ENCODE measurements at regions not wholly inside any gene's neighbourhood (a gene's known extent, or its start where the extent isn't known, plus 50 kb on each side); places are given as distances from the start of the nearest gene placed in this dataset.
"Not testable (repeated sequence)": the region's sequence is repeated elsewhere in the genome, so short reads cannot be mapped to it uniquely, and the experiment has no call there.

GRCh38 chr5:32866138-32866537, 155.0 kb downstream of the NPR3 start:
- Histone ChIP-seq H3K27me3 (ENCODE audit: control insufficient read depth, insufficient read depth, low read length) (no peaks in the 10 kb centered on the region), H3K36me3 (ENCODE audit: control insufficient read depth, insufficient read depth, low read length) (no peaks in the 10 kb centered on the region), H3K4me1 (ENCODE audit: control insufficient read depth, insufficient read depth, low read length) (no peaks in the 10 kb centered on the region), H3K9me3 (ENCODE audit: control insufficient read depth, low read length) (no peaks in the 10 kb centered on the region), H3K9ac (ENCODE audit: low read length) (no peak overlapping the region), H3K4me3 (ENCODE audit: low read length) (no peak overlapping the region)

- H3K27me3 ChIP-seq (ENCODE audit: control insufficient read depth, insufficient read depth, low read length): no peaks in the 10 kb centered on the region
- no peaks in the 10 kb centered on the region for H3K4me1 ChIP-seq (ENCODE audit: control insufficient read depth, insufficient read depth, low read length)
- H3K36me3 ChIP-seq (ENCODE audit: control insufficient read depth, insufficient read depth, low read length): no peaks in the 10 kb centered on the region
- H3K9me3 ChIP-seq (ENCODE audit: control insufficient read depth, low read length): no peaks in the 10 kb centered on the region
- H3K4me3 ChIP-seq (ENCODE audit: low read length): no peak overlapping the region
- H3K9ac ChIP-seq (ENCODE audit: low read length): no peak overlapping the region
These were observed 158.1 kb downstream of the NPR3 start for GRCh38 chr5:32869216-32869615.

GRCh38 chr5:32876791-32877190, 165.7 kb downstream of the NPR3 start:
- Histone ChIP-seq H3K36me3 (ENCODE audit: control insufficient read depth, insufficient read depth, low read length) (no peaks in the 10 kb centered on the region), H3K9me3 (ENCODE audit: control insufficient read depth, low read length) (no peaks in the 10 kb centered on the region)

GRCh38 chr5:32879364-32879763, 168.2 kb downstream of the NPR3 start:
- not testable (repeated sequence) for H3K9ac ChIP-seq (ENCODE audit: low read length); H3K4me1 ChIP-seq (ENCODE audit: control insufficient read depth, insufficient read depth, low read length); H3K9me3 ChIP-seq (ENCODE audit: control insufficient read depth, low read length); H3K27me3 ChIP-seq (ENCODE audit: control insufficient read depth, insufficient read depth, low read length); H3K4me3 ChIP-seq (ENCODE audit: low read length); H3K36me3 ChIP-seq (ENCODE audit: control insufficient read depth, insufficient read depth, low read length)

More at GRCh38 chr5:32876791-32877190, 165.7 kb downstream of the NPR3 start:
- no peaks in the 10 kb centered on the region for H3K4me1 ChIP-seq (ENCODE audit: control insufficient read depth, insufficient read depth, low read length)
- no peaks in the 10 kb centered on the region for H3K27me3 ChIP-seq (ENCODE audit: control insufficient read depth, insufficient read depth, low read length)
- no peak overlapping the region for H3K4me3 ChIP-seq (ENCODE audit: low read length)
- no peak overlapping the region for H3K9ac ChIP-seq (ENCODE audit: low read length)

- Histone ChIP-seq H3K4me1 (ENCODE audit: control insufficient read depth, insufficient read depth, low read length) (no peaks in the 10 kb centered on the region), H3K36me3 (ENCODE audit: control insufficient read depth, insufficient read depth, low read length) (no peaks in the 10 kb centered on the region), H3K9ac (ENCODE audit: low read length) (no peak overlapping the region), H3K27me3 (ENCODE audit: control insufficient read depth, insufficient read depth, low read length) (no peaks in the 10 kb centered on the region), H3K9me3 (ENCODE audit: control insufficient read depth, low read length) (no peaks in the 10 kb centered on the region), H3K4me3 (ENCODE audit: low read length) (no peak overlapping the region)
These were observed 169.7 kb downstream of the NPR3 start for GRCh38 chr5:32880796-32881195.

- H3K4me3 ChIP-seq (ENCODE audit: low read length): no peak overlapping the region
- H3K36me3 ChIP-seq (ENCODE audit: control insufficient read depth, insufficient read depth, low read length): no peaks in the 10 kb centered on the region
- no peaks in the 10 kb centered on the region for H3K9me3 ChIP-seq (ENCODE audit: control insufficient read depth, low read length)
- H3K27me3 ChIP-seq (ENCODE audit: control insufficient read depth, insufficient read depth, low read length): no peaks in the 10 kb centered on the region
- H3K9ac ChIP-seq (ENCODE audit: low read length): no peak overlapping the region
- H3K4me1 ChIP-seq (ENCODE audit: control insufficient read depth, insufficient read depth, low read length): no peaks in the 10 kb centered on the region
These were observed 176.3 kb downstream of the NPR3 start for GRCh38 chr5:32887390-32887789.

GRCh38 chr5:32889078-32889477, 178.0 kb downstream of the NPR3 start:
- Histone ChIP-seq H3K36me3 (ENCODE audit: control insufficient read depth, insufficient read depth, low read length) (no peaks in the 10 kb centered on the region), H3K4me1 (ENCODE audit: control insufficient read depth, insufficient read depth, low read length) (no peaks in the 10 kb centered on the region), H3K9me3 (ENCODE audit: control insufficient read depth, low read length) (no peaks in the 10 kb centered on the region)

GRCh38 chr5:32903613-32904012, 192.5 kb downstream of the NPR3 start:
- no peaks in the 10 kb centered on the region for H3K27me3 ChIP-seq (ENCODE audit: control insufficient read depth, insufficient read depth, low read length)
- no peak overlapping the region for H3K4me3 ChIP-seq (ENCODE audit: low read length)
- no peaks in the 10 kb centered on the region for H3K36me3 ChIP-seq (ENCODE audit: control insufficient read depth, insufficient read depth, low read length)
- no peaks in the 10 kb centered on the region for H3K9me3 ChIP-seq (ENCODE audit: control insufficient read depth, low read length)
- no peak overlapping the region for H3K9ac ChIP-seq (ENCODE audit: low read length)
- H3K4me1 ChIP-seq (ENCODE audit: control insufficient read depth, insufficient read depth, low read length): no peaks in the 10 kb centered on the region

More at GRCh38 chr5:32889078-32889477, 178.0 kb downstream of the NPR3 start:
- H3K27me3 ChIP-seq (ENCODE audit: control insufficient read depth, insufficient read depth, low read length): no peaks in the 10 kb centered on the region
- H3K9ac ChIP-seq (ENCODE audit: low read length): no peak overlapping the region
- no peak overlapping the region for H3K4me3 ChIP-seq (ENCODE audit: low read length)

GRCh38 chr5:32908641-32909040, 197.5 kb downstream of the NPR3 start:
- Histone ChIP-seq H3K36me3 (ENCODE audit: control insufficient read depth, insufficient read depth, low read length) (no peaks in the 10 kb centered on the region), H3K9ac (ENCODE audit: low read length) (no peak overlapping the region), H3K9me3 (ENCODE audit: control insufficient read depth, low read length) (no peaks in the 10 kb centered on the region), H3K4me1 (ENCODE audit: control insufficient read depth, insufficient read depth, low read length) (no peaks in the 10 kb centered on the region), H3K4me3 (ENCODE audit: low read length) (no peak overlapping the region), H3K27me3 (ENCODE audit: control insufficient read depth, insufficient read depth, low read length) (no peaks in the 10 kb centered on the region)

GRCh38 chr5:32909207-32909606, 198.1 kb downstream of the NPR3 start:
- Histone ChIP-seq H3K4me1 (ENCODE audit: control insufficient read depth, insufficient read depth, low read length) (no peaks in the 10 kb centered on the region), H3K4me3 (ENCODE audit: low read length) (no peak overlapping the region), H3K36me3 (ENCODE audit: control insufficient read depth, insufficient read depth, low read length) (no peaks in the 10 kb centered on the region), H3K27me3 (ENCODE audit: control insufficient read depth, insufficient read depth, low read length) (no peaks in the 10 kb centered on the region), H3K9ac (ENCODE audit: low read length) (no peak overlapping the region), H3K9me3 (ENCODE audit: control insufficient read depth, low read length) (no peaks in the 10 kb centered on the region)

- Histone ChIP-seq H3K36me3 (ENCODE audit: control insufficient read depth, insufficient read depth, low read length) (no peaks in the 10 kb centered on the region), H3K9ac (ENCODE audit: low read length) (no peak overlapping the region), H3K9me3 (ENCODE audit: control insufficient read depth, low read length) (no peaks in the 10 kb centered on the region), H3K4me1 (ENCODE audit: control insufficient read depth, insufficient read depth, low read length) (no peaks in the 10 kb centered on the region), H3K4me3 (ENCODE audit: low read length) (no peak overlapping the region), H3K27me3 (ENCODE audit: control insufficient read depth, insufficient read depth, low read length) (no peaks in the 10 kb centered on the region)
These were observed 205.5 kb downstream of the NPR3 start for GRCh38 chr5:32916648-32917047.

GRCh38 chr5:32928761-32929160, 217.6 kb downstream of the NPR3 start:
- Histone ChIP-seq H3K36me3 (ENCODE audit: control insufficient read depth, insufficient read depth, low read length) (no peaks in the 10 kb centered on the region), H3K4me1 (ENCODE audit: control insufficient read depth, insufficient read depth, low read length) (no peaks in the 10 kb centered on the region), H3K9ac (ENCODE audit: low read length) (no peak overlapping the region), H3K9me3 (ENCODE audit: control insufficient read depth, low read length) (no peaks in the 10 kb centered on the region), H3K4me3 (ENCODE audit: low read length) (no peak overlapping the region), H3K27me3 (ENCODE audit: control insufficient read depth, insufficient read depth, low read length) (no peaks in the 10 kb centered on the region)

GRCh38 chr5:32931438-32931837, 220.3 kb downstream of the NPR3 start:
- not testable (repeated sequence) for H3K4me3 ChIP-seq (ENCODE audit: low read length); H3K36me3 ChIP-seq (ENCODE audit: control insufficient read depth, insufficient read depth, low read length); H3K9me3 ChIP-seq (ENCODE audit: control insufficient read depth, low read length); H3K27me3 ChIP-seq (ENCODE audit: control insufficient read depth, insufficient read depth, low read length); H3K4me1 ChIP-seq (ENCODE audit: control insufficient read depth, insufficient read depth, low read length); H3K9ac ChIP-seq (ENCODE audit: low read length)
